Lung (tissue), 11 donors: ENCODE measurements at regions not wholly inside any gene's neighbourhood (a gene's known extent, or its start where the extent isn't known, plus 50 kb on each side); places are given as distances from the start of the nearest gene placed in this dataset.

Experiments used
- ATAC-seq: fragments of 200-7000 bp; cut with Tn5 transposase; one replicate; pipeline ENCODE4 v1.9.1; 2020; ENCODE audit warnings: moderate number of reproducible peaks; ENCODE audit not compliant: insufficient read depth, low FRiP score
- DNase-seq, 3 donors: peaks; one replicate each; pipeline ENCODE4 v3.0.0-alpha.2; 2013 to 2017
- H3K27ac ChIP-seq, 2 donors: one replicate each; pipeline ENCODE4 v1.5.1; 2013; ENCODE audit warnings: mild to moderate bottlenecking in 2 of 2, moderate library complexity in 2 of 2, control low read depth in 1 of 2, inconsistent platforms in 1 of 2, low read depth in 1 of 2, low read length in 1 of 2
- H3K27me3 ChIP-seq, 3 donors: one replicate each; pipeline ENCODE4 v1.5.1; 2013; ENCODE audit warnings: low read length in 2 of 3; ENCODE audit not compliant: control insufficient read depth in 3 of 3, insufficient read depth in 3 of 3
- H3K36me3 ChIP-seq, 4 donors: one replicate each; pipeline ENCODE4 v1.5.1; 2013; ENCODE audit warnings: low read length in 4 of 4, mild to moderate bottlenecking in 1 of 4, moderate library complexity in 1 of 4; ENCODE audit not compliant: control insufficient read depth in 4 of 4, insufficient read depth in 4 of 4
- H3K4me1 ChIP-seq, 5 donors: one replicate each; pipeline ENCODE4 v1.5.1; 2013; ENCODE audit warnings: low read length in 5 of 5, mild to moderate bottlenecking in 2 of 5, moderate library complexity in 1 of 5; ENCODE audit not compliant: control insufficient read depth in 5 of 5, insufficient read depth in 5 of 5
- H3K4me3 ChIP-seq: one replicate; pipeline ENCODE4 v1.5.1; 2013; ENCODE audit warnings: mild to moderate bottlenecking, control low read depth, moderate library complexity
- H3K9ac ChIP-seq, 2 donors: one replicate each; pipeline ENCODE4 v1.5.1; 2013; ENCODE audit warnings: low read length in 2 of 2, control low read depth in 1 of 2; ENCODE audit not compliant: insufficient read depth in 1 of 2
- H3K9me3 ChIP-seq, 4 donors: one replicate each; pipeline ENCODE4 v1.5.1; 2013; ENCODE audit warnings: low read length in 3 of 4, mild to moderate bottlenecking in 1 of 4, moderate library complexity in 1 of 4; ENCODE audit not compliant: control insufficient read depth in 4 of 4, insufficient read depth in 3 of 4
- WGBS, 2 donors: extraction: QIAGEN DNeasy Blood & Tissue Kit; methylation state at CpG; one replicate each; pipeline ENCODE4 v1.1.7; 2013; 5-methylcytosine and 5-hydroxymethylcytosine counted together
- TF ChIP-seq, protein P1 (sequence below): IDR thresholded peaks from 2 replicates; pipeline ENCODE4 v1.5.1; 2012; ENCODE audit warnings: mild to moderate bottlenecking; ENCODE audit errors: control extremely low read depth, extremely low read depth
- donor health status: control.
- donor health status: control.
- donor health status: Bipolar disorder and iron deficiency.
- donor health status: healthy.
- donor health status: DM: yes; HTN: yes; CAD: no.

DNA sequence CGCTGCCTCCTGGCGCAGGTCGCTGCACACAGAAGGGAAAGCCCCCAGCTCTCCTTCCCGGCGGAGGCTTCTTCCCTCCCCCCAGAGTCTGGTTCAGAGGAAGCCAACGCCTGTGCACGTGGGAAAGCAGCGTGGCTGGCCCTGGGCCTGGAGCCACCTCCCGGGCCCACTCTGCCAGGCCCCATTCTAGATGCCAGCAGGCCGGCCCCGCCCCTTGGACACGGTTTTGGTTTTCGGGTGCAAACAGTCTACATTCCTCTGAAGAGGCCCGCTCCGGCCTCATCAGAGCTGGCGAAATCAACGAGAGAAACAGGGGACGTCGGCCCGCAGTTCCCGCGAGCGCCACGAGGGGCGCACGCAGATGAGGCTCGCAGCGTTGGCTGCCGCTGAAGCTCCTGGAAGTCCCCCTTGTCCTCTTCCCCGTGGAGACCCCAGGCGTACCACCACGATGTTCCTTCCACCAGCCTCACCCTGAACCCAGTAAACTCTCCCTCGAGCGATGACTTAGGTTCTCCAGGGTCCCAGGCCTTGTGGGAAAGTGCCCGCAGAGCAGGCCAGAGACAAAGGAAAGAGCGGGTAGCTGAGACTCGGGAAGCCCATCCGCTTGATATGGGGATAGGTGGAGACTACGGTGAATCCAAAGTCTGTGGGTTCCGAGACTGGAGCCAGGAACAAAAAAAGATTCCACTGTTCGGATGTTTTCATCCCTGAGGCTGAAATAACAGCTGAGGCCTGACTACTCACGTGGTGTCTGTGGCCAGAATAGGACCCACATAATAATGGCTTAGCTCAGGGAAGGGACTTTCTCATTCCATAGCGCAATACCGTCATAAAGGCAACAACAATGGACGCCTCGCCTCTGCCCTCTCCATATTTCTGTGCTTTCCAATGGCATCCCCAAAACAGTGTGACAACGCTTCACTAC, 64.2 kb downstream of the KLF4 start:
- Histone ChIP-seq H3K4me1 (peaks cover 0 to 17% (median 3%) of the 10 kb centered on the region in 5 donors), H3K4me3 (no peak overlapping the region), H3K9me3 (no peaks in the 10 kb centered on the region), H3K27ac (peak overlapping the region in 1 of 2 donors; percentile 10), H3K9ac (no peak overlapping the region), H3K27me3 (no peaks in the 10 kb centered on the region), H3K36me3 (no peaks in the 10 kb centered on the region)
- TF ChIP-seq, protein P1, sequence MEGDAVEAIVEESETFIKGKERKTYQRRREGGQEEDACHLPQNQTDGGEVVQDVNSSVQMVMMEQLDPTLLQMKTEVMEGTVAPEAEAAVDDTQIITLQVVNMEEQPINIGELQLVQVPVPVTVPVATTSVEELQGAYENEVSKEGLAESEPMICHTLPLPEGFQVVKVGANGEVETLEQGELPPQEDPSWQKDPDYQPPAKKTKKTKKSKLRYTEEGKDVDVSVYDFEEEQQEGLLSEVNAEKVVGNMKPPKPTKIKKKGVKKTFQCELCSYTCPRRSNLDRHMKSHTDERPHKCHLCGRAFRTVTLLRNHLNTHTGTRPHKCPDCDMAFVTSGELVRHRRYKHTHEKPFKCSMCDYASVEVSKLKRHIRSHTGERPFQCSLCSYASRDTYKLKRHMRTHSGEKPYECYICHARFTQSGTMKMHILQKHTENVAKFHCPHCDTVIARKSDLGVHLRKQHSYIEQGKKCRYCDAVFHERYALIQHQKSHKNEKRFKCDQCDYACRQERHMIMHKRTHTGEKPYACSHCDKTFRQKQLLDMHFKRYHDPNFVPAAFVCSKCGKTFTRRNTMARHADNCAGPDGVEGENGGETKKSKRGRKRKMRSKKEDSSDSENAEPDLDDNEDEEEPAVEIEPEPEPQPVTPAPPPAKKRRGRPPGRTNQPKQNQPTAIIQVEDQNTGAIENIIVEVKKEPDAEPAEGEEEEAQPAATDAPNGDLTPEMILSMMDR = peak; percentile 58
- DNase-seq (peak; percentile 87 to 90 (median 89)), ATAC-seq (peak; percentile 82)
- 31 to 33% methylated on average over 47 of the region's 47 CpGs for WGBS, 2 donors

DNA sequence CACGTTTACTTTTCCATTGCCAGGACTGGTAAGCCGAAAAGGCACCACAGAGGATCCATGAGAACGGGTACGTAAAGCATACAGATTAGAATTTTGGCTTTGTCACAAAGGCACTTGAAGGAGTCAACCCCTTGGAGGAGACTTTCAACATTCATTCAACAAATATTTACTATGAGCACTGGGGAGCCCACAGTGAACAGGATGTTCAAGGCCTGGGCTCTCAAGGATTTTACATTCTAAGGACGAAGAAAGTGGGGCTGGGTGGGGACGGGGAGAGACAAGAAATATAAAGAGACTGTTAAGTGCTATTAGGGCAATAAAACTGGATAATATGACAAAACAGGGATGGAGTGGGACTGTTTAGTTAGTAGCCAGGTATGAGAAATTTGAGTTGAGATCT, 66.0 kb downstream of the KLF4 start:
- Histone ChIP-seq H3K27me3 (no peaks in the 10 kb centered on the region), H3K9me3 (no peaks in the 10 kb centered on the region), H3K27ac (no peak overlapping the region), H3K9ac (no peak overlapping the region), H3K4me3 (no peak overlapping the region), H3K36me3 (no peaks in the 10 kb centered on the region), H3K4me1 (peaks cover 0 to 17% (median 3%) of the 10 kb centered on the region in 5 donors)
- 65 to 90% methylated on average over 6 of the region's 6 CpGs for WGBS, 2 donors
- TF ChIP-seq, protein P1 = no peak
- peak in 1 of 3 donors; percentile 12 for DNase-seq
- ATAC-seq = peak; percentile 14

DNA sequence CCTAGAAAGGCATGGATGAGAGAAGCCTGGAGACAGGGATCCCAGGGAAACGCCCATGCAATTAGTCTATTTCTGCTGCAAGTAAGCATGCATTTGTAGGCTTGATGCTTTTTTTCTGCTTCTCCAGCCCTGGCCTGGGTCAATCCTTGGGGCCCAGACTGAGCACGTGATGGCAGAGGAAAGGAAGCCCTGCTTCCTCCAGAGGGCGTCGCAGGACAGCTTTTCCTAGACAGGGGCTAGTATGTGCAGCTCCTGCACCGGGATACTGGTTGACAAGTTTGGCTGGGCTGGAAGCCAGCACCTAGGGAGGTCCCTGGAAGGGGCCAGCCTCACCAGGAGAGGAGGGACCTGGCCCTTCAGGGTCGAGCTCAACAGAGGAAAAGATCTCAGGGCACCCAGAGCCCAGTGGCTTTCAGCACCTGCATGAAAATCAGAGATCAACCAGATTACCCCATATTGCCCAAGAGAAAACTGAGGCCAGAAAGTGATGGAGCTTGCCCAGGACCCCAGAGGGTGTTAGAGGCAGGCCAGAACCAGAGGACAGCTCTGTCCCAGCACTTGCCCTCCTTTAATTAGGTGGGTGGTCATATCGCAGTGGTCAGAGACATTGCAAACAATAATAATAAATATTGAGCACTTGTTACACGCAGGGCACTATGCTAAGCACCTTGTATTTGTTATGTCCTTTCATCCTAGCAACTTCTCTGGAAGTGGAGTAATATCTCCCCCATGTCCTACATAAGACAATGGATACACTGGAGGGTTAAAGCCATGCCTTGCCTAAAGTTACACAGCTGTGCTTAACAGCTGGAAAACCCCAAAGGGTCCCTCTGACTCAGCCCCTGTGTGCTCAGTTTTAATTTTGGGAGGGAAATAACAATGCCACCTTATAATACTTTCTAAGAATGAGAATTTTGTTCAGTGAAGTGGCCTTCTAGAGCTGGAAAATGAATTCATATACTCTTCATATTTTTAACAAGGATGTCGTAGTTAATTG, 67.1 kb downstream of the KLF4 start:
- no peak overlapping the region for H3K27ac ChIP-seq
- no peak overlapping the region for H3K9ac ChIP-seq
- H3K27me3 ChIP-seq = no peaks in the 10 kb centered on the region
- ATAC-seq (peak; percentile 52), DNase-seq (peak; percentile 83 to 89 (median 85))
- H3K36me3 ChIP-seq = no peaks in the 10 kb centered on the region
- TF ChIP-seq, protein P1 = peak; percentile 43
- peaks cover 0 to 17% (median 3%) of the 10 kb centered on the region in 5 donors for H3K4me1 ChIP-seq
- no peak overlapping the region for H3K4me3 ChIP-seq
- H3K9me3 ChIP-seq = no peaks in the 10 kb centered on the region
- WGBS, 2 donors = 30 to 37% methylated on average over 9 of the region's 9 CpGs
